ENCODE measurements at regions not wholly inside any gene's neighbourhood (a gene's known extent, or its start where the extent isn't known, plus 50 kb on each side); places are given as distances from the start of the nearest gene placed in this dataset.

DNA sequence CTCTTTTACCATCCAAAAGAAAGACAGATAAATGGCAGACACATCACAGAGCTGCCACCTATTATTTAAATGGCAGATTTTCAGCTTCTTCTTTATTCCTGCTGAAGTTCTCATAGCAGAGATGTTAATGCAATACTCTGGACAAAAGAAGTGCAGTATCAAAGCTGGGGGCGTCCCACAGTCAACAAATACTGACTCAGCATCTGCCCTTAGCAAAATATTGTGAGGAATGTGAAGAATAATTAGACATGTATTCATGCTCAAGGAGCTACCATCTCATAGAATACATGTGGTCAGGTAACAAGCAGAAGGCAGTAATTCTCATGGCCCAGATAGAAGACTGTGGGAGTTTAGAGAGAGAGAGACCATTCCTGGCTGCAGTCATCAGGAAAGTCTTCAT lies 108.0 kb upstream of the TANK start:
- no peak for TF ChIP-seq SUZ12 (IDR thresholded peaks at IDR 0.05; ENCODE audit: extremely low read depth, insufficient read depth, insufficient read length)
- TF ChIP-seq YY1 (IDR thresholded peaks at IDR 0.05; ENCODE audit: insufficient read depth, insufficient read length) = no peak
